ENCODE measurements at regions not wholly inside any gene's neighbourhood (a gene's known extent, or its start where the extent isn't known, plus 50 kb on each side); places are given as distances from the start of the nearest gene placed in this dataset.
"Not testable (repeated sequence)": the region's sequence is repeated elsewhere in the genome, so short reads cannot be mapped to it uniquely, and the experiment has no call there.

DNA sequence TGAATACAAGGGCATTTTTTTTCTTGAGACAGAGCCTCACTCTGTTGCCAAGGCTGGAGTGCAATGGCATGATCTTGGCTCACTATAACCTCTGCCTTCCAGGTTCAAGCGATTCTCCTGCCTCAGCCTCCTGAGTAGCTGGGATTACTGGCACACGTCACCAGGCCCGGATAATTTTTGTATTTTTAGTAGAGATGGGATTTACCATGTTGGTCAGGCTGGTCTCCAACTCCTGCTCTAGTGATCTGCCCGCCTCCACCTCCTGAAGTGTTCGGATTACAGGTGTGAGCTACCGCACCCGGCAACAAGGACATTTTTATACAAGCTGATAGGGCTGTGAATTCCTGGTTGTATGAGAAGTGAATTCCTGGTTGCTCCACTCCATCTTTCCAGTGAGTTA, 577.7 kb upstream of the TPTE start:
- TF ChIP-seq SMAD1 (IDR thresholded peaks at IDR 0.05; ENCODE audit: low read depth, low read length, partially characterized antibody); ZNF445 (CRISPR knock-in tag; IDR thresholded peaks at IDR 0.05; ENCODE audit: low read depth): not testable (repeated sequence)
- TF ChIP-seq, protein P1, sequence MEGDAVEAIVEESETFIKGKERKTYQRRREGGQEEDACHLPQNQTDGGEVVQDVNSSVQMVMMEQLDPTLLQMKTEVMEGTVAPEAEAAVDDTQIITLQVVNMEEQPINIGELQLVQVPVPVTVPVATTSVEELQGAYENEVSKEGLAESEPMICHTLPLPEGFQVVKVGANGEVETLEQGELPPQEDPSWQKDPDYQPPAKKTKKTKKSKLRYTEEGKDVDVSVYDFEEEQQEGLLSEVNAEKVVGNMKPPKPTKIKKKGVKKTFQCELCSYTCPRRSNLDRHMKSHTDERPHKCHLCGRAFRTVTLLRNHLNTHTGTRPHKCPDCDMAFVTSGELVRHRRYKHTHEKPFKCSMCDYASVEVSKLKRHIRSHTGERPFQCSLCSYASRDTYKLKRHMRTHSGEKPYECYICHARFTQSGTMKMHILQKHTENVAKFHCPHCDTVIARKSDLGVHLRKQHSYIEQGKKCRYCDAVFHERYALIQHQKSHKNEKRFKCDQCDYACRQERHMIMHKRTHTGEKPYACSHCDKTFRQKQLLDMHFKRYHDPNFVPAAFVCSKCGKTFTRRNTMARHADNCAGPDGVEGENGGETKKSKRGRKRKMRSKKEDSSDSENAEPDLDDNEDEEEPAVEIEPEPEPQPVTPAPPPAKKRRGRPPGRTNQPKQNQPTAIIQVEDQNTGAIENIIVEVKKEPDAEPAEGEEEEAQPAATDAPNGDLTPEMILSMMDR (IDR thresholded peaks at IDR 0.05 in 2 of 3, conservative IDR thresholded peaks at IDR 0.05 in 1 of 3; ENCODE audit: insufficient read depth in 2 of 3, low read depth in 1 of 3, low read length in 3 of 3), result not testable (repeated sequence)
- TF ChIP-seq, protein P2, sequence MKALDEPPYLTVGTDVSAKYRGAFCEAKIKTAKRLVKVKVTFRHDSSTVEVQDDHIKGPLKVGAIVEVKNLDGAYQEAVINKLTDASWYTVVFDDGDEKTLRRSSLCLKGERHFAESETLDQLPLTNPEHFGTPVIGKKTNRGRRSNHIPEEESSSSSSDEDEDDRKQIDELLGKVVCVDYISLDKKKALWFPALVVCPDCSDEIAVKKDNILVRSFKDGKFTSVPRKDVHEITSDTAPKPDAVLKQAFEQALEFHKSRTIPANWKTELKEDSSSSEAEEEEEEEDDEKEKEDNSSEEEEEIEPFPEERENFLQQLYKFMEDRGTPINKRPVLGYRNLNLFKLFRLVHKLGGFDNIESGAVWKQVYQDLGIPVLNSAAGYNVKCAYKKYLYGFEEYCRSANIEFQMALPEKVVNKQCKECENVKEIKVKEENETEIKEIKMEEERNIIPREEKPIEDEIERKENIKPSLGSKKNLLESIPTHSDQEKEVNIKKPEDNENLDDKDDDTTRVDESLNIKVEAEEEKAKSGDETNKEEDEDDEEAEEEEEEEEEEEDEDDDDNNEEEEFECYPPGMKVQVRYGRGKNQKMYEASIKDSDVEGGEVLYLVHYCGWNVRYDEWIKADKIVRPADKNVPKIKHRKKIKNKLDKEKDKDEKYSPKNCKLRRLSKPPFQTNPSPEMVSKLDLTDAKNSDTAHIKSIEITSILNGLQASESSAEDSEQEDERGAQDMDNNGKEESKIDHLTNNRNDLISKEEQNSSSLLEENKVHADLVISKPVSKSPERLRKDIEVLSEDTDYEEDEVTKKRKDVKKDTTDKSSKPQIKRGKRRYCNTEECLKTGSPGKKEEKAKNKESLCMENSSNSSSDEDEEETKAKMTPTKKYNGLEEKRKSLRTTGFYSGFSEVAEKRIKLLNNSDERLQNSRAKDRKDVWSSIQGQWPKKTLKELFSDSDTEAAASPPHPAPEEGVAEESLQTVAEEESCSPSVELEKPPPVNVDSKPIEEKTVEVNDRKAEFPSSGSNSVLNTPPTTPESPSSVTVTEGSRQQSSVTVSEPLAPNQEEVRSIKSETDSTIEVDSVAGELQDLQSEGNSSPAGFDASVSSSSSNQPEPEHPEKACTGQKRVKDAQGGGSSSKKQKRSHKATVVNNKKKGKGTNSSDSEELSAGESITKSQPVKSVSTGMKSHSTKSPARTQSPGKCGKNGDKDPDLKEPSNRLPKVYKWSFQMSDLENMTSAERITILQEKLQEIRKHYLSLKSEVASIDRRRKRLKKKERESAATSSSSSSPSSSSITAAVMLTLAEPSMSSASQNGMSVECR (CRISPR knock-in tag; IDR thresholded peaks at IDR 0.05), result not testable (repeated sequence)
- TF ChIP-seq, protein P3, sequence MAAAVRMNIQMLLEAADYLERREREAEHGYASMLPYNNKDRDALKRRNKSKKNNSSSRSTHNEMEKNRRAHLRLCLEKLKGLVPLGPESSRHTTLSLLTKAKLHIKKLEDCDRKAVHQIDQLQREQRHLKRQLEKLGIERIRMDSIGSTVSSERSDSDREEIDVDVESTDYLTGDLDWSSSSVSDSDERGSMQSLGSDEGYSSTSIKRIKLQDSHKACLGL (CRISPR knock-in tag; IDR thresholded peaks at IDR 0.05; ENCODE audit: borderline replicate concordance, poor library complexity, severe bottlenecking), result not testable (repeated sequence)
